Endodermal cell (in vitro differentiated cells): ENCODE measurements at regions not wholly inside any gene's neighbourhood (a gene's known extent, or its start where the extent isn't known, plus 50 kb on each side); places are given as distances from the start of the nearest gene placed in this dataset.

ENCODE experiments used
- DNase-seq: peaks from one replicate; pipeline ENCODE4 v3.0.0-alpha.2; 2017
- H3K27ac ChIP-seq: 2 replicates; pipeline ENCODE4 v1.5.1; 2013; ENCODE audit warnings: mild to moderate bottlenecking, low read depth, low read length, moderate library complexity
- H3K27me3 ChIP-seq: 2 replicates; pipeline ENCODE4 v1.6.1; 2013; ENCODE audit warnings: mild to moderate bottlenecking, low read length, moderate library complexity; ENCODE audit not compliant: insufficient read depth, control insufficient read depth, poor library complexity, severe bottlenecking
- H3K36me3 ChIP-seq: 2 replicates; pipeline ENCODE4 v1.7.0; 2013; ENCODE audit warnings: mild to moderate bottlenecking, low read length, moderate library complexity; ENCODE audit not compliant: control insufficient read depth, insufficient read depth
- H3K4me1 ChIP-seq: one replicate; pipeline ENCODE4 v1.7.0; 2013; ENCODE audit warnings: low read length; ENCODE audit not compliant: control insufficient read depth, insufficient read depth
- H3K4me3 ChIP-seq: 2 replicates; pipeline ENCODE4 v1.5.1; 2013; ENCODE audit warnings: mild to moderate bottlenecking, low read length, moderate library complexity
- H3K9ac ChIP-seq: 2 replicates; pipeline ENCODE4 v1.6.1; 2013; ENCODE audit warnings: mild to moderate bottlenecking, low read length, moderate library complexity; ENCODE audit not compliant: poor library complexity, severe bottlenecking; ENCODE audit errors: extremely low read depth
- H3K9me3 ChIP-seq: 2 replicates; pipeline ENCODE4 v1.6.1; 2013; ENCODE audit warnings: mild to moderate bottlenecking, low read length, moderate library complexity; ENCODE audit not compliant: control insufficient read depth
- H3K27ac Mint-ChIP-seq: 2 replicates; pipeline ENCODE4 v1.8.0; 2020; ENCODE audit warnings: mixed read lengths
- H3K27me3 Mint-ChIP-seq: 2 replicates; pipeline ENCODE4 v1.8.0; 2021; ENCODE audit warnings: mild to moderate bottlenecking, mixed read lengths; ENCODE audit not compliant: insufficient read depth
- H3K36me3 Mint-ChIP-seq: 2 replicates; pipeline ENCODE4 v1.8.0; 2020; ENCODE audit warnings: low read depth, mixed read lengths
- H3K4me1 Mint-ChIP-seq: 2 replicates; pipeline ENCODE4 v1.8.0; 2020; ENCODE audit warnings: mixed read lengths
- H3K4me3 Mint-ChIP-seq: 2 replicates; pipeline ENCODE4 v1.8.0; 2020; ENCODE audit warnings: mild to moderate bottlenecking, moderate library complexity, mixed read lengths
- H3K9me3 Mint-ChIP-seq: 2 replicates; pipeline ENCODE4 v1.8.0; 2020; ENCODE audit warnings: mild to moderate bottlenecking, mixed read lengths
- WGBS, 2 experiments: methylation state at CpG; one replicate each; pipeline versions ENCODE4 v1.1.5 to v1.1.7; 2013; ENCODE audit warnings: missing lambda C conversion rate in 2 of 2, mixed read lengths in 1 of 2; ENCODE audit not compliant: insufficient coverage in 1 of 2, insufficient read length in 1 of 2; 5-methylcytosine and 5-hydroxymethylcytosine counted together
- TF ChIP-seq, protein P1 (sequence below): fragments of 200-600 bp; sonication (generic); conservative IDR thresholded peaks from 2 replicates; pipeline ENCODE4 v1.5.0; 2021; ENCODE audit warnings: antibody characterized with exemption, mild to moderate bottlenecking

DNA sequence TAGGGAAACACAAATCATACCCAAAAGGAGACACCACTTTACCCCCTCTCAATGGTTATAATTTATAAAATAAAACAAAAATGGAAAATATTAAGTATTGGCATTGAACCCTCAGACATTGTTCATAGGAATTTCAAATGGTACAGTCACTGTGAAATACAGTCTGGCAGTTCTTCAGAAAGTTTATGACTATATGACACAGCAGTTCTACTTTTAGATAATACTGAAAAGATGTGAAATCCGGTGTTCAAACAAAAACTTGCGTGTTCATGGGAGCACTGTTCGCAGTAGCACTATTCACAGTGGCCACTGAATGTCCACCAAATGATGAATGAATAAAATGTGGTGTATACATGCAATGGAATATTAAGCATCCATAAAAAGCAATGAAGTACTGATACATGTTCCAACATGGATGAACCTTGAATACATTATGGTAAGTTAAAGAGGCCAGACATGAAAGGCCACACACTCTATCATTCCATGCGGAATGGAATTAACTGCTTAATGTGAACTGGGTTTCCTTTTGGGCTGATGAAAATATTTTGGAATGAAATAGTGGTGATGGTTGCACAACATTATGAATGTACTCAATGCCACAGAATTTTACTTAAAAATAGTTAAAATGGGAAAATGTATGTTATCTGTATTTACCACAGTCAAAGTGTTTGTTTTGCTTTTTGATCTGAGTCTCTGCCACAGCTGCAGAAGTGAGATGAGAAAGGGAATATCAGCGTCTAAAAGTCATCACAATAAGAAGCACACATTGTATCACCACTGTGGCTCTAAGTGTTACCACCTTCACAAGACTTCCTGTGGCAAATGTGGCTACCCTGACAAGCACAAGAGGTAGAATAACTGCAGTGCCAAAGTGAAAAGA lies 864.6 kb downstream of the SUCLG1 start:
- H3K9ac ChIP-seq, result no peak overlapping the region
- no peaks in the 10 kb centered on the region for H3K4me1 ChIP-seq
- no peaks in the 10 kb centered on the region for H3K36me3 ChIP-seq
- Mint-ChIP-seq H3K4me3 (no peak overlapping the region), H3K27me3 (no peaks in the 10 kb centered on the region), H3K9me3 (peaks cover 3% of the 10 kb centered on the region), H3K4me1 (no peaks in the 10 kb centered on the region), H3K36me3 (no peaks in the 10 kb centered on the region), H3K27ac (no peak overlapping the region)
- H3K4me3 ChIP-seq, result no peak overlapping the region
- TF ChIP-seq, protein P1, sequence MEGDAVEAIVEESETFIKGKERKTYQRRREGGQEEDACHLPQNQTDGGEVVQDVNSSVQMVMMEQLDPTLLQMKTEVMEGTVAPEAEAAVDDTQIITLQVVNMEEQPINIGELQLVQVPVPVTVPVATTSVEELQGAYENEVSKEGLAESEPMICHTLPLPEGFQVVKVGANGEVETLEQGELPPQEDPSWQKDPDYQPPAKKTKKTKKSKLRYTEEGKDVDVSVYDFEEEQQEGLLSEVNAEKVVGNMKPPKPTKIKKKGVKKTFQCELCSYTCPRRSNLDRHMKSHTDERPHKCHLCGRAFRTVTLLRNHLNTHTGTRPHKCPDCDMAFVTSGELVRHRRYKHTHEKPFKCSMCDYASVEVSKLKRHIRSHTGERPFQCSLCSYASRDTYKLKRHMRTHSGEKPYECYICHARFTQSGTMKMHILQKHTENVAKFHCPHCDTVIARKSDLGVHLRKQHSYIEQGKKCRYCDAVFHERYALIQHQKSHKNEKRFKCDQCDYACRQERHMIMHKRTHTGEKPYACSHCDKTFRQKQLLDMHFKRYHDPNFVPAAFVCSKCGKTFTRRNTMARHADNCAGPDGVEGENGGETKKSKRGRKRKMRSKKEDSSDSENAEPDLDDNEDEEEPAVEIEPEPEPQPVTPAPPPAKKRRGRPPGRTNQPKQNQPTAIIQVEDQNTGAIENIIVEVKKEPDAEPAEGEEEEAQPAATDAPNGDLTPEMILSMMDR, result no peak
- no peak for DNase-seq
- 92 to 100% methylated on average over 2 to 5 of the region's 5 CpGs for WGBS, 2 experiments
- no peaks in the 10 kb centered on the region for H3K9me3 ChIP-seq
- H3K27ac ChIP-seq, result no peak overlapping the region
- H3K27me3 ChIP-seq, result no peaks in the 10 kb centered on the region

DNA sequence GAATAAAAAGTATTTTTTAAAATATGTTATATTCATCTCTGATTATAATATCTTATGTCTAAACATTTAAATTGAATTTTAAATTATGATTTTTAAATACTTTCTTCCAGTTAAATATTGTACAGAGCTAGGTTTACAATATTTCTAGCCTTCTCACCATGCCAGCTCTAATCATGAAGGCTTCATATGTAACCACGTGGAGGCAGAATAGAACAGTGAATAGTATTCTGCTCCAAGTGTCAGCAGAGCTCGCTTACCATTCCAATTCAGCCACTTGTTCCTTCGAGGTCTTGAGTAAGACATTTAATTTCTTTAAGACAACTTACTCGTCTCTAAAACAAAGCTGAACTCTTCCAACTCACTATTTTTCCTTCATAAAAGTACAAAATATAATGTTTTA lies 871.8 kb downstream of the SUCLG1 start:
- DNase-seq, result no peak
- TF ChIP-seq, protein P1, result peak; percentile 18
- H3K27ac ChIP-seq, result no peak overlapping the region
- no peak overlapping the region for H3K9ac ChIP-seq
- H3K4me1 ChIP-seq, result peaks cover 3% of the 10 kb centered on the region
- H3K9me3 ChIP-seq, result no peaks in the 10 kb centered on the region
- H3K36me3 ChIP-seq, result no peaks in the 10 kb centered on the region
- no peaks in the 10 kb centered on the region for H3K27me3 ChIP-seq
- no peak overlapping the region for H3K4me3 ChIP-seq
- Mint-ChIP-seq H3K4me3 (no peak overlapping the region), H3K36me3 (no peaks in the 10 kb centered on the region), H3K4me1 (peaks cover 28% of the 10 kb centered on the region), H3K27ac (no peak overlapping the region), H3K9me3 (no peaks in the 10 kb centered on the region), H3K27me3 (no peaks in the 10 kb centered on the region)
- 81 to 85% methylated on average over 3 to 4 of the region's 4 CpGs for WGBS, 2 experiments

DNA sequence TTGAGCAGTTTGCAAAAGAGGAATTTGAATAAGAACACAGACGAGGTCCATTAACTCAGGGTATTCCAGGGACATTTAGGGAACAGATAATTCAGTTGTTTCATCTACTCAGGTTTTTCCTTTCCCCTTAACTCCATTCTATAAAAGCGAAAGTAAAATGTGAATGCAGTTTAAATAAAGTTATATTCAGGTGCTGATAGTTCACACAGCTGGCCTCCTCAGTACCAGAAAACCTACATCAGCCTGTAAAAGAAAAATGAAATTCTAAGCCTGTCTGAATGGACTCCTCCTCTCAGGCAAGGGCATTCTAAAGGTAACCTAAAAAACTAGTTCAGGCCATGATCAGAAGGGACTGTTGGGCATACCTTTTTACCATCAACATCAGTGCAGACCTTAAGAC lies 873.8 kb downstream of the SUCLG1 start:
- Histone ChIP-seq H3K36me3 (no peaks in the 10 kb centered on the region), H3K4me3 (peak overlapping the region; percentile 34), H3K9ac (no peak overlapping the region), H3K27me3 (no peaks in the 10 kb centered on the region), H3K9me3 (no peaks in the 10 kb centered on the region), H3K4me1 (peaks cover 3% of the 10 kb centered on the region), H3K27ac (peak overlapping the region; percentile 12)
- no peak overlapping the region for H3K27ac Mint-ChIP-seq
- H3K27me3 Mint-ChIP-seq, result no peaks in the 10 kb centered on the region
- H3K36me3 Mint-ChIP-seq, result no peaks in the 10 kb centered on the region
- H3K4me1 Mint-ChIP-seq, result peaks cover 28% of the 10 kb centered on the region
- WGBS, 2 experiments, result 70% methylated on average over 1 of the region's 2 CpGs; no CpG with 5 or more reads in 1 of the 2 experiments
- TF ChIP-seq, protein P1, result no peak
- no peak for DNase-seq
- no peak overlapping the region for H3K4me3 Mint-ChIP-seq
- no peaks in the 10 kb centered on the region for H3K9me3 Mint-ChIP-seq
